ENCODE measurements at regions not wholly inside any gene's neighbourhood (a gene's known extent, or its start where the extent isn't known, plus 50 kb on each side); places are given as distances from the start of the nearest gene placed in this dataset.

DNA sequence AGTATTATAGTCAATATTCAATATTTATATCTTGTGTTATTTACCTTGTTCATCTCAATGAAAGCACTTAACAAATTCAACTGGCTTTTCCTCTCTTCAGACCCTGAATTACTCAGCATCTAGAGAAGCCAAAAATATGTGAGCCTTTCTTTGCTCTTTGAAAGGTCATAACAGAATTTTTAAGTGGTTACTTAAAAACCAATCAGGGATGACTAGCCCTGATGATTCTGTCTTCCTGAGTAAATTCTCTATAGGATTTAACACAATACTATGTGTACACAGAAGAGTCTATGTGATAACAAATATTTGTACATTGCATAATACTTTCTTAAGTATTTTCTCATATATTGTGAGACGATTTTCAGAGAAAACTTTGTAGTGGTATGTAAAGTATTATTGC, 546.3 kb downstream of the MAT2B start:
- TF ChIP-seq, protein P1, sequence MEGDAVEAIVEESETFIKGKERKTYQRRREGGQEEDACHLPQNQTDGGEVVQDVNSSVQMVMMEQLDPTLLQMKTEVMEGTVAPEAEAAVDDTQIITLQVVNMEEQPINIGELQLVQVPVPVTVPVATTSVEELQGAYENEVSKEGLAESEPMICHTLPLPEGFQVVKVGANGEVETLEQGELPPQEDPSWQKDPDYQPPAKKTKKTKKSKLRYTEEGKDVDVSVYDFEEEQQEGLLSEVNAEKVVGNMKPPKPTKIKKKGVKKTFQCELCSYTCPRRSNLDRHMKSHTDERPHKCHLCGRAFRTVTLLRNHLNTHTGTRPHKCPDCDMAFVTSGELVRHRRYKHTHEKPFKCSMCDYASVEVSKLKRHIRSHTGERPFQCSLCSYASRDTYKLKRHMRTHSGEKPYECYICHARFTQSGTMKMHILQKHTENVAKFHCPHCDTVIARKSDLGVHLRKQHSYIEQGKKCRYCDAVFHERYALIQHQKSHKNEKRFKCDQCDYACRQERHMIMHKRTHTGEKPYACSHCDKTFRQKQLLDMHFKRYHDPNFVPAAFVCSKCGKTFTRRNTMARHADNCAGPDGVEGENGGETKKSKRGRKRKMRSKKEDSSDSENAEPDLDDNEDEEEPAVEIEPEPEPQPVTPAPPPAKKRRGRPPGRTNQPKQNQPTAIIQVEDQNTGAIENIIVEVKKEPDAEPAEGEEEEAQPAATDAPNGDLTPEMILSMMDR (IDR thresholded peaks at IDR 0.05; ENCODE audit: low read length), result no peak
- no peak for TF ChIP-seq EZH2 (IDR thresholded peaks at IDR 0.05; ENCODE audit: borderline replicate concordance, low read length)
